HS-5 (cell line): ENCODE measurements at regions not wholly inside any gene's neighbourhood (a gene's known extent, or its start where the extent isn't known, plus 50 kb on each side); places are given as distances from the start of the nearest gene placed in this dataset.
"Not testable (repeated sequence)": the region's sequence is repeated elsewhere in the genome, so short reads cannot be mapped to it uniquely, and the experiment has no call there.

Source experiments
- DNase-seq: peaks from one replicate; pipeline ENCODE4 v3.0.0-alpha.2; 2012; ENCODE audit warnings: low read depth

DNA sequence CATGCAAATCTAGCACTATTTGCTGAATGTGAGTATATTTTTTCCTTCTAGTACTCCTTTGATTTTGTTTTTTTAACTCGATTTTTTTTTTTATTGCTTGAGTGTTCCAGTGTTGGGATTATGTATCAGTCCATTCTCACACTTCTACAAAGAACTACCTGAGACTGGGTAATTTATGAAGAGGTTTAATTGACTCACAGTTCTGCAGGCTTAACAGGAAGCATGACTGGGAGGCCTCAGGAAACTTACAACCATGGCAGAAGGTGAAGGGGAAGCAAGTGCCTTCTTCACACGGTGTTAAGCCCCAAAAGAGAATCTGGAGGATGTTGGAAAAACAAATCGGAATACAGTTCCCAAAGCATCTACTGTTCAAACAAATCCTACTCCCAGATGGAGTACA lies 69.1 kb downstream of the ZNF518B start:
- DNase-seq = not testable (repeated sequence)

DNA sequence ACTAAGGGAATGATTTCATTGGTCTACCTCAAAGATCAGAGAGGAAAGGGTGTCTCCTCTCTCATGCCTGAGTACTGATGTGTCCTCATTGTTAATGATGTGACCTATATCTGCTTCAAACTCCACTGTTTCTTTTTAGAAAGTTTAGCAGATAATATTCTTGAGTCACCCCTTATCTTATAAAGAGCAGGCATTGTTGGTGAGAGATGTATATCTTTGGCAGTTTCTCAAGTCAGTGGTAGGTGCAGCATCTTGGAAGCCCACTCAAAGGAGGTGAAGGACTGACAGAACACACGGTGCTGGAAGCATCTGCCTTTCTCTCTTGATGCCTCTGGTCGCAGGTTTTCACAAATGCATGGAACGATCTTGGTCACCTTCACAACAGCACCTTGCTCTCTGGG lies 71.2 kb downstream of the ZNF518B start:
- no peak for DNase-seq

DNA sequence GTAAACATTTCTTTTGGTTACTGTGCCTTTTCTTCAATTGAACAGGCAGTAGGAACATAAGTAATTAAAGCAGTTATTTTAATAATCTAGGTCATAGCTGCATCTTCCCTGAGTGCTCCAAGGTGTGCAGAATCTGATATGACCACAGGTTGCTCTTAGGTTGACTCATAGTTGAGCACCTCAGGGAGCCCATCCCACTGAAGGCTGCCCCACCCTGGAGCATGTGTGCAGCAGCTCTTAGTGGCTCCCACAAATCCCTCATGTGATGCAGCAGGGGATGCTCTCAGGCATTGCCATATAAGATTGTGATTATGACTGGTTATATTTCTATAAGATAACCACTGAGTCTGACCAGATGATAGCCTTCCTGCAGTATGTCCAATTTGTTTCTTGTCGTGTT lies 72.3 kb downstream of the ZNF518B start:
- DNase-seq = no peak

DNA sequence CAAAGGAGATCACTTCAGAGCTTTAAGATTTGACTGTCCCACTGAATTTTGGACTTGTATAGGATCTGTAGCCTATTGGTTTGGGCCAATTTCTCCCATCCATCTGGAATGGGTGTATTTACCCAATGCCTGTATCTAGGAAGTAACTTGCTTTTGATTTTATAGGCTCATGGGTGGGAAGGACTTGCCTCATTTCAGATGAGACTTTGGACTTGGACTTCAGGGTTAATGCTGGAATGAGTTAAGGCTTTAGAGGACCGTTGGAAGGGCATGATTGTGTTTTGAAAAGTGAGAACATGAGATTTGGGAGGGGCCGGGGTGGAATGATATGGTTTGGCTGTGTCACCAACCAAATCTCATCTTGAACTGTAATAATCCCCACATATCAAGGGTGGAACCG lies 73.8 kb downstream of the ZNF518B start:
- no peak for DNase-seq

DNA sequence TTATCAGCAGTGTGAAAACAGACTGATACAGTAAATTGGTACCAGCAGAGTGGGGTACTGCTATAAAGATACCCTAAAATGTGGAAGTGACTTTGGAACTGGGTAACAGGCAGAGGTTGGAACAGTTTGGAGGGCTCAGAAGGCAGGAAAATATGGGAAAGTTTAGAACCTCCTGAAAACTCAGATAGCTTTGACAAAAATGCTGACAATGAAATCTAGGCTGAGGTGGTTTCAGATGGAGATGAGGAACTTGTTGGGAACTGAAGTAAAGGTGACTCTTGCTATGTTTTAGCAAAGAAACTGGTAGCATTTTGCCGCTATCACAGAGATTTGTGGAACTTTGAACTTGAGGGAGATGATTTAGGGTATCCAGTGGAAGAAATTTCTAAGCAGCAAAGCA lies 75.1 kb downstream of the ZNF518B start:
- DNase-seq = not testable (repeated sequence)

DNA sequence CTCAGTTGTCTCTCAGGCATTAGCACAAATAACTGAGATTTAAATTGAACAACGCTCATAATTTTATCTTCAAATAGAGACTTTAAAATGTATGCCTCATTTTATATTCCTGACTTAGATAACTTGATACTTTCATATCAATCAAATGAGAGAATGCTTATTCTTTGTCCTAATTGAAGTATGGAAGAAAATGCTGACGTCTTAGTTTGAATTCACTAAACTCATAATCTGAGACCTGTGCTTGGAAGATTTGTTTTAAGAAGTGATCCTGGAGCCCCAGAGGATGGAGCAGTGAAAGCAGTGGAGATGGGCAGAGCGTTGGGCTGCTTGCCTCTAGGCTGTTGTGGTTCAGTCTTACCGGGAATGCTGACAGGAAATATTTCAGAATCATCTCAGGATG lies 76.1 kb downstream of the ZNF518B start:
- DNase-seq = no peak

DNA sequence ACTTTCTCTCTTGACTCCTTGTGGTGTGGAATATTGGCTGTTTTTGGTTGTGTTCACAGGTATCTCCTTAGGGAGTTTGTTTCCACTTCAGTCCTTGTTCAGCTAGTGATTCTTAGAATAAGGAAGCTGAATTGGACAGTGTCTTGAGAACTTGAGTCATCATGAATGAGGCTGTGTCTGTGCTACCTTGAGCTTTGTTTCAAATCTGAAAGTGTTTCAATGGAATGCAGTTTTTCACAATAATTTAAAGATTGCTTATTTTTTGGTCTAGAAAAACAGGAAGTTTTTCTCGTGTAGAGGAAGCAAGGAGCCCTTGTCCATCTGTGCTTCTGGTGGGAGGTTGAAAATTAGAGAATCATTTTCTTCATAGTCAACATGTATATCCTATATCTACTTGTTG lies 76.5 kb downstream of the ZNF518B start:
- no peak for DNase-seq

DNA sequence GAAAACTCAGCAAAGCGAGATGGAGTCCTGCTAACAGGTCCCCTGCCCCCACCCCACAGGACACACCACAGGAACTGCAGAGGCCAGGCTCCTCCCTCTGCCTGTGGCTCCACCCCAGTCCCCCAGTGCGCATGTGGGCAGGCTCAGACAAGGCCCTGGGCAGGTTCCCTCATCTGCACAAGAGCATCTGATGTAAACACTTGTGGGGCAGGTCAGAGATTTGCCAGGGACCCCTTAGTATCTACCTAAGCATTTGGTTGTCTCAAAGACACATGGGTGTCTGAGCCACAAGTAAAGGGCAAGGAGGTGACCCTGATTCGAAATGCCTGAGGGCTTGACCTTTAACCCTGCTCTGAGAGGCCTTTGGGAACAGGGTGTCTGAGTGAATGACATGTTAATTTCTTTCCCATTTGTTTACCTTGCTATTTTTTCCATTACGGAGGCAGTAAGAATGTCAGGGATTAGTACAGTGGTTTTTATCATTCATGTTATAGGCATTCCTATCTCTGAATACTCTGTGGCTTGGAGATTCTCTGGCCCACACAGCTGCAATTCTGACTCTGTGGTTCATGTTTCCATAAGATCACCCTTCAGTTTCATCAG lies 85.3 kb downstream of the ZNF518B start:
- peak; percentile 5 for DNase-seq

DNA sequence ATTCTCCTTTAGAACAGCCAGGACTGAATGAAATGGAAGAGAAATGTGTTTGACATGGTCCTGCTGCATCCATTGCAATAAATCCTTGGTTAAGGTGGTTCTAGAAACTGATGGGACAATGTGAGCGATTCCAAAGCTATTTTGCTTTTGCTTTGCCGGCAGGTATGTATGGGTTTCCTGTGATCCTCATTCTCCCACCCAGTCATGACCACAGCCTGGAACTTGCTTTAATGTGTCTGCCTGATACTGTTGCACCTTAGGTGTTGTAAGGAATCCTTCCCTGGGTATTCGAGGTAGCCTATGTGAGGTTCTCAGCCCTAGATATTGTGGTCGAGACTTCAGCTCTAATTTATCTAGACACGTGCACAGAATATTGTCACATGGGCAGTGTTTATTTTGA lies 86.1 kb downstream of the ZNF518B start:
- no peak for DNase-seq

DNA sequence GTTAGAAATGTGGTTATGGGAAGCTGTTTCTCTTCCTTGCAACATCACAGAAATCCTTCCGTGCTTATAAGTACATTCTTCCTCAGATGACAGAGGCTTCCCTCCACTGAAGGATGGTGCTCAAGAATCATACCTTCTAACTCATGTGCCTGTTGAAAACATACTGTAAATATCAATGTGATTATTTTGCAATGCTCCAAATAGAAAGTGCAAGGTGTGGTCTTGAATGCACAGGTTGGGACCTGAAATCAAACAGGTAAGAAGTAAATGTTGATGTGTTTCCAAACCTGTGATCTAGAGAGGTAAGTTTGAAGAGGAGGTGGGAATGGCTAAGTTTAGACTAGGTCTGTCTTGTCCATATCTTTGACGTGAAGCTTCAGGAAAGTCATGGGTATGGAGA lies 87.7 kb downstream of the ZNF518B start:
- DNase-seq = no peak

DNA sequence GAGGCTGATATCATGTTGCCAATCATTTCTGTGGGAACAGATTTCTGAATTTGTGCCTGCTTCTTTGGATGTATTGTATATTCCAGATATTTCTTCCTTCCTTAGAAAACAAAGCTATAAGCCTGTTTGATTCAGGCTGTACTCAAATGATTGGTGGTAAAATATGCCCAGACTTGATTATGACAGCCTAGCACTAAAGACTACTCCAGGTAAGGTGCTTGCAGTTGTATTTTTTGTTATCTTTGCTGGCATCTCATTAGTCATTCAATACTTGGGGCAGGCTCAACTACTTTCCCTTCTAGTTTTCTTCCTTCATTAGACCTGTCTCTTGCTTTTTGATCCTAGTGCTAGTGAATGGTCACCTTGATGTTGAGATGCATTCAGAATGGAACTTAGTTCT lies 90.6 kb downstream of the ZNF518B start:
- no peak for DNase-seq

DNA sequence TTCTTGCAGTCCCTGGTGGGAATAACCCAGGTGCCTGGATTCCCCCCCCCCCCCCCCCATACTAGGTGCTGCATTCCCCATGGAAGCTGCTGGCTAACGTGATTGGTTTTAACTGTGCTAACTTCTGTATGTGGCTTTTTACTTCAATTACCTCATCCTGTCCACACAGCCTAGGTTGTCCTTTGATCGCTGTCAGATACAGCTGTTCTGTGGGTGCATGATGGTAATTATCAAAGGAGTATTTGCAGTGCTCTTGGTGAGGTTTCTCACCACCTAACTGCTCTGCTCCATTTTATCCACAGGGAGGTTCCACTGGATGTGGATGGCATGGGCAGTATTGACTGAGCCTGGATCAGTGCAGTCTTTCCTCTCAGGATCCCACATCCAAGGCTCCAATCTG lies 93.0 kb downstream of the ZNF518B start:
- no peak for DNase-seq

DNA sequence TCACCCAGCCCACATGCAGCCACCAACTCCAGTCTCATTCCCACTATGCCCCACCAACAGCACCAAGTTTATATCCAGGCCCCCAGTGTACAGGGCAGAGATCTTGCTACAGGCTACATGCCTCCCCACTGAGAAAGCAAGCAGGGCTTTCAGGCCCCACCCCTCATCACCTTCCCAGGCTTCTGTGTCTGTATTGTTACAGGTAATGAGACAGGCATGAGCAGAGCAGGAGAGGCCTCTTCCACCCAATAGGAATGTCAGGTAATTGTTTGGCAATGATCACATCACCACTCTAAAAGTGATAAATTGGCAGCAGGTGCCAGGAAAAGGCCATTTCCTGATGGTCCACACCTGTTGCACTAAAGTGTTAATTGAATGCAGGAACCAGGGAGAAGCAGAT lies 102.5 kb downstream of the ZNF518B start:
- DNase-seq = no peak

DNA sequence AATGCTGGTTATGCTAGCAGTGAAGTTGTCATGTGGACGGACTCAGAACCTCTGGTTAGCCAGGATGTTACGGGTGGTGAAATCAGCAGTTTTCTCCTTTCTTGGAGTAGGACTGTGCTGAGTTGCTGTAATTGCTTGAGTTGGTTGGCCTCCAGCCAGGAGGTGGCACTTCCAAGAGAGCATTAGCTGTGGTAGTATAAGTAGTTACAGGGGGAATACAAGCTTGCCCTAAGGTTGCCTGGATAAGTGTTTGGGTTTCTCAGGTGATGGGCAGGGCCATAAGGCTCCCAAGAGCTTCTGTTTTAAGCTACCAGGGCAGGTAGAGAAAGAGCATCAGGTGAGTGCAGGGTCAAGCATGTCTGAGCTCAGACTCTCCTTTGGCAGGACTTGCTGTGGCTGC lies 103.0 kb downstream of the ZNF518B start:
- DNase-seq = no peak

DNA sequence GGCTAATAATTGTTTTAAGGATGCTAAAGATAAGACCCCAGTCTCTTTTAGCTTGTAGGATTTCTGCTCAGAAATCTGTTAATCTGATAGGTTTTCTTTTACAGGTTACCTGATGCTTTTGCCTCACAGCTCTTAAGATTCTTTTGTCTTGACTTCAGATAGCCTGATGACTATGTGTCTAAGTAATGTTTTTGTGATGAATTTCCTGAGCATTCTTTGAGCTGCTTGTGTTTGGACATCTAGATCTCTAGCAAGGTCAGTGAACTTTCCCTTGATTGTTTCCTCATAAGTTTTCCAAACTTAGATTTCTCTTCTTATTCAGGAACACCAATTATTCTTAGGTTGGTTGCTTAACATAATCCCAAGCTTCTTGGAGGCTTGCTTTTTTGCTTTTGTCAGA lies 104.1 kb downstream of the ZNF518B start:
- no peak for DNase-seq

DNA sequence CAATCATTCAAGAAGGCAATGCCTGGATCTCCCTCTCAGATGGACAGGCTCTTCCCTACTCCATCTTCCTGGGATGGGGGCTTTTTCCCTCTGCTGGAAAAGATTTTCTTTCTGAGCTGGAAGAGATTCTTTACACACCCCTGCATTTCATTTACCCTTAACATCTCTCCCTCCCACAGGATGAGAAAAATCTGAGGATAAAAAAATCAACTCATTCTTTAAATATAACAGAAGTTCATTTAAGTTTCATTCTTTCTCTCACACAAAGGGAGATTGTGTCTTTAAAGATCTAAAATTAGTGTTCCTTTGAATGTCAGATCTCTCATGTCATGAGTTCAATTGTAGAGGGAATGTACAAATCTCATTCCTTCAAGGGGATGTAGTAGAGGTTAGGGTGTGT lies 109.0 kb downstream of the ZNF518B start:
- DNase-seq = no peak

DNA sequence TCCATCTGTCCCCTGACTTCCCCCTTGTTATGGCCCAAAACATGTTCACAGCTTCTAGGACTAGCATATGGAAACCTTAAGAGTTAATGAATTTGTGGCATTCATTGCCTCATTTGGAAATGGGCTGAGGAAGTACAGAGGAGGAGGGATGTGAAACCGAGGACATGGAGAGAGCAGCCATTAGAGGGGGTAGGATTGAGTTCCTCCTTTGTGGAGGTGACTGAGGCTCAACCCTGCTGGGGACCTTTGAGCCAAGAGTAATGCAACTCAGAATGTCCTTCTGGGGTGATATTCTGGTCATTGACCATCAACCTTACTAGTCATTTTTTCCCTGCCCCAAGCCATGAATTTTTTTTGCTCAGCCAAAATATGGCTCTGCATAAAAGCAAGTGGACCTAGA lies 109.4 kb downstream of the ZNF518B start:
- DNase-seq = no peak

DNA sequence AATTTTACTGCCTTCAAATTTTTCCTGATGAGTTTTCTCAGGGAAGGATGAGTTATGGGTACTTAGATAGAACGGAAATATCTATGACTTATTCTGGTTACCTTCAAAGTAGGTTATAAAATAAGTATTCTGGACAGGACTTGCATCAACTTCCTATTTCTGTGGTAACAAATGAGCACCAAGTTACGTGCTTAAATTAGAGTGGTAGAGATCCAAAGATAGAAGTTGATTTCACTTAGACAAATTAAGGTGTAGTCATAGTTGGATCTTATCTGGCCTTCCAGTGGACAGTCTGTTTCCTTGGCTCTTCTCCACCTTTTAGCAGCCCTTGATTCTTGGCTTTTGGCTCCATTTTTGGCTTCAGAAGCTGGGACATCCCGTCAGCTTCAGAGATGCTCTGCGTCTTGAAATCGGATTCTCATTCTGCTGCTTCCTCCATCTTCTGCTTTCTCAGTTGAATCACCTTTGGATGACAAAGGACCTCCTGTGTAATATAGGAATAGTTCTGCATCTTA lies 109.9 kb downstream of the ZNF518B start:
- no peak for DNase-seq

DNA sequence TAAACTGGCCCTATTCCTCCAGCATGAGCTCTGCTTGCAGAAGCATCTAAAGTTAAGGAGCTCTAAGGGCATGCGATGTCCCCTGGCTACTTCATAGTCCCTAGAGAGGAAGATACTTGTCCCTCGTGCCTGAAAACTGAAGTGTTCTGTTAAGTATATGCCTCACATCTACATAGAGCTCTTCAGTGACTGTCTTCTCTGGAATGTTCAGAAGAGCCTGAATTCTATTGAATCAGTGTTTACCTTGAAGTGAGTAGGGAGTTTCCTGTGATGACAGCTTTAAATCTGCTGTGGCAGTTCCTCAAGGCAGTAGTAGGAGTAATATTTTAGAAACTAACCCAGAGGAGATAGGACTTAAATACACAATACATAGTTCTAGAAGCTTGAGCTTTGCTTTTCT lies 111.2 kb downstream of the ZNF518B start:
- peak; percentile 9 for DNase-seq

DNA sequence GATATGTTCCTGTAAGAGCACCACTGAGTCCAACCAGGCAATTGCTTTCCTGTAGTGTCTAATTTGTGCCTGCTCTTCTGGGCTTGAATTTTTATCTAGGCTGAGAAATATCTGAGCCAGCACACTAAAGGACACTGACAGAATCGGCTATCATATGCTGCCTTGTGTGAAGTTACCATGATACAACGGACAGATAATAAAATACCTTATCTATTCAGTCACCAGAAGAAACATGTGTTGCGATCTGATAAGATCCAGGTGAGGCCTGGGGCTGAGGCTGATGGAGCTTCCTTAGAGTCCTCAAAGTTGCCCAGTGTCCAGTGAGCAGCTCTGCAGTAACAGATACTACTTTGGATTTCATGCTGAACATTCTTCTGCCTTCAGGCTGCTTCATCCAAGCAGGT lies 111.8 kb downstream of the ZNF518B start:
- no peak for DNase-seq

DNA sequence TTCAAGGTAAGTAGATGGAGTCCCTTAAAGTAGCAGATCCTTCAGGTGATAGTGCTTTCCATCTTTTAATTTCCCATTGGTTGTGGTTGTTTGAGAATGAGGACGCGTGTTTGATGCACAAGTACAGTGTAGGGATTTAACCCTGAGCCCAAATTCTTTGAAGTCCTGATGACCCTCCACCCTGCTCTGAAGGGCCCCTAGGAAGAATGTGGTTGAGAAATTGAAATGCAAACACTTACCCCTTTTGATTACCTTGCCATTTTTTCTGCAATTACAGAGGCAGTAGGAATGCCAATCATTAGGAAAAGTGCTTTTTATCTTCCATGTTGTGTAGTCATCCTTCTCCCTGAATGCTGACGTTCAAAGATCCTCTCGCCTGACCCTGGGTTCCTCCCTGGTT lies 112.4 kb downstream of the ZNF518B start:
- DNase-seq = no peak

DNA sequence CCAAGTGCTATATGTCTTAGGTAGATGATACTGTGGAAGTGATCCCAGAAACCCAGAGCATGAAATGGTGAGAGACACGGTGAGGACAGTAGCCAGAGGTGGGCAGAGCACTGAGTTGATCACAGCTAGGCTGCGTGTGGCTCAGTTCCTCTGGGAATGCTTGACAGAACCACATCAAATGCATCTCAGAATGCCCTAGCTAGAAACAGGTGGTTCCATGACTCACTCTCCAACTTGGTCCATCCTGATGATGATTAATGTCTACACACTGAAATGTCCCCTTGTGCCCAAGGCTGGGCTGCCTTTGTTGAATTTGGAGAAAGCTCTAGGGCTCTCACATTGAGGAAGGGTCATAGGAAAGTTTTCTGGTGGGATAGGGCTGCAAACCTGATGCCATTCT lies 113.6 kb downstream of the ZNF518B start:
- DNase-seq = no peak

DNA sequence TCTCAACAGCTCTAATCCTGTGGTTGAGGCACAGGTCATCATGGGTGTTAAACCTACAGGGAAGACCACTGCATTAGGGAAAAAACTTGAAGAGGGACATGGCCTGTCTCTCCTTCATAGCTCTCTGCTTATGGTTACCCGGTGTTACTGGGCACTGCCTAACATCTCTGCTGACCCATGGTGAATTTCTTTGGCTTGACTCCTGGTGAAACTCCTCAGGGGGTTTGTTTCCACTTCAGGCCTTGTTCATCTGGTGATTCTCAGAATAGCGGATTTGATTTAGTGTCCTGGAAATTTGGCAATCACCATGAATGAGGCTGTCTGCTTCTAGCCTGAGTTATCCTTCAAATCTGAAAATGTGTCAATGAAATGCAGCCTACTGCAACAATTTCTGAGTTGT lies 114.4 kb downstream of the ZNF518B start:
- no peak for DNase-seq

DNA sequence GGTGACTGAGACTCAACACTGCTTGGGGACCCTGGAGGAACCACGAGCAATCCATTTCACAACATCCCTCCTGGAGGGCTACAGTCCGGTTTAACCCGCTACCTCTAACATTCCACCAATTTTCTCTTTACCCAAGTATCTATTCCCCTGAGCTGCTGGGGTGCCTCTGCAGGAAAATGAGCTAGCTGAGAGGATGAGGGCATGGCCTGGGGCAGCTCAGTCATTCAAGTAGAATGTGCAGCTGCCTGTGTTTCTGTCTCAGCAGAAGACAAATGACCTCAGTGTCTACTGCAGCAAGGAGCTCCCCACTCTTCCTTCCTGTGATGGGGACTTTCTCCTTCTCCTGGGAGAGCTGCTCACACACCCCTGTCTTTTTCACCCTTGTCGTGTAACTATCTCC lies 120.8 kb downstream of the ZNF518B start:
- DNase-seq = no peak

DNA sequence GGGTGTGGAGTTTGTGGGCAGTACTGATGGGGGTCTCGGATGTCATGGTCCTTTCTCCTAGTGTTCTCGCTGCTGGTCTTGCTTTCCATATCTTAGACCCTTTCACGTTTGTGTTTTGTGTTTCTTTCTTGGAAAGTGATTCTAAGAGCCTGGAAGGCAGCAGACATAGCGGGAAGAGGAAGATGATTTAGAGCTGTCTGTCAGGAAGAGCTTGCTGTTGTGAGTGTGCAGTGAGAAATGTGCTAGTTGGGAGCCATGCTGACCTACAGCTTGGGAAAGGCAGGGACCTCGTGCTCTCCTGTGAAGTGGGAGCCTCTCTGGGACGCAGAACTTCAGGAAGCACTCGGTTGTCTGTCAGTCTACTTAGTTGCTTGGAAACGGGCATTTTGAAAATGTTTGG lies 122.2 kb downstream of the ZNF518B start:
- no peak for DNase-seq
